NCI-H2029 treated with DMSO at 0.1 percent for 48 hours (cell line): ENCODE measurements at regions not wholly inside any gene's neighbourhood (a gene's known extent, or its start where the extent isn't known, plus 50 kb on each side); places are given as distances from the start of the nearest gene placed in this dataset.

ENCODE experiments used
- DNase-seq: peaks from one replicate; lab custom pipeline; 2025; lab: John Stamatoyannopoulos, UW

DNA sequence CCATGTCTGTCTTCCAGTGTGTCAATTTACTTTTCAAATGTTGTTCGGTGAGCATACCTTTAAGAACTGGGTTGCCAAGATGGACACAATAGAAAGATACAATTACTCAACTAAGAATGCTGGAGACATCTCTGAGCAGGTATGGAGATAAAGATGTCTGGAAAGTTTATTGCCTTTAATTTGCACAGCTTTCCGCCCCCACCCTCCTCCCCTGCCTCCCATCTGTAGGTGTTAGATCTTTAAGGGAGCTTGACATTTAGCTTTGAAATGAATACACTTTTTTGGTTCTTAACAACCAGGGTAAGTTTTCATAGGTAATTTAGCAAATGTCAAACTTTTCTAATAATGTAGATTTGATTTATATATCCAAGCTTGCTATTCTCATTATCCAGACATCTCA lies 104.4 kb downstream of the BTBD3 start:
- no peak for DNase-seq

DNA sequence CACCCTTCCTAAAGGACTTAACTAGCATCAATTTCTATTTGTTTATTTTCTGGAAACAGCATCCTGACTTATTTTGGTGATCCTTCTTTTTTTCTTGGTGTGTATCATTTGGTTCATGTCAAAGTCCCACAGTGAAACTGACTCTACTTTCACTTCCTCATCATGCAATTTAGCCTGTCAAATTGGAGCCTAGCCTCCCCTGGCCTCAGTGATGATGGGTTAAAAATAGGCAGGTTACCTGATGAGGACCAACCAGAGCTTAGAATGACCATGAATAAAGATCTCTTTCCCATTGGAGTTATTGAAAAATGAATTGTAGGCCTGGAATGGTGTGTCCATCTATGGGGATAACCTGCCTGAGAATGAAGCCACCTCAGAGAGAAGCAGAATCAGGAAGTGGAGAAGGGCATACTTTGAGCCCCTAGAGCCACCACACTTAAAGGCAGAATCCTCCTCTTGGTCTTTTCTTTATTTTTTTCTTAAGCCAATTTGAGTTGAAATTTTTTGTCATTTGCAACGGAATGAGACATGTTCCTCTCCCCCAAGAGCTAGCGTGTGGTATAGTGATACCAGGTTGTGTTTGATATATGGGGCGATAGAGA lies 105.6 kb downstream of the BTBD3 start:
- no peak for DNase-seq

DNA sequence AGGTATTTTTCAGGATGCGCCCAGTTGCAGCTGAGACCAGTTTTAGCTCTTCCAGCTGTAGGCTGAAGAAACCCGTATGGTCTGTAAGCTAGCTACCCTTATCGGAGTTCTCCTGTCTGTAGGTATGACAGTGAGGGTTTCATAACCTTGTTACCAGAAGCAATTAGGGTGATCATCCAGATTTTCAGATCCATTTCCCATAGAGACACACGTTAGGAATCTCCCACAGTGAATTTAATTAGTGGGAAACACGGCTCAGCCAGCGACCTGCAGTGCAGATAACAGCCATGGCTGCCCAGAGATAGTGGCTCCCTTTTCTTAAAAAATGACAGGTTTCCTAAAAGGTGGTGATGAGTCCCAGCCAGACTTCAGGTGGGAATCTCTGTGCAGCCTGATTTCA lies 111.1 kb downstream of the BTBD3 start:
- no peak for DNase-seq

DNA sequence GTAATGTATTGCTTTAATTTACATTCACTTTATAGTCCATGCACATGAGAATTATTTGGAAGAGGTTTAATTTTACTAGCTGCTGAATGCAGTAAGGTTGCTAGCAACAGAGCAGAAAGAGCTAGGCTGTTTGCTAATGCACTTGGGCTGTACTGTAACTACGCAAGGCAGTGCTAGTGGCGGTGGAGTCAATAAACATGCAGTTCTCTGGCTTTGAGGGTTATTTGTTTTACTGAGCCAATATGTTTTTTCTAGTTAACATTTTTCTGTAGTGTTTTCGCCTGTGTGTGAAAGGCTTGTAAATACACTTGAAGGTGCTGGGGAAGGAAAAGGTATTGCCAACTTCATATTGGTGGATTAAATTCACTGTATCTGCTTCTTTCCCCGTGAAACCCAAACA lies 112.8 kb downstream of the BTBD3 start:
- peak; percentile 71 for DNase-seq

DNA sequence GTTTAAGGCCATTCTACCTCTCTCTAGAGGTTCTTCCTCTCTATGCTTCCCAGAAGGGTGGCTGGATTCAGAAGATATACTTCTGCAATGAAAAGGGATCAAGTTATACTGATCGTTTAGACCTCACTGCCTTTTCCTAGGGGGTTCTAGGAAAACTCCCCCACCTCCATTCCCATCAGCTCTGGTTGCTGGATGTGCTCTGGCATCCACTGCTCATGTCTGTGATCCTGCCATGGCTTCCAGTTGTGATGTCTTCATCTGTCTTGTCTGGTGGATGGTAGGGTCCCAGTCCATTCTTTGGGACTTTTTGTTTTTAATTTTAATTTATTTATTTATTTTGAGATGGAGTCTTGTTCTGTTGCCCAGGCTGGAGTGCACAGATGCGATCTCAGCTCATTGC lies 118.4 kb downstream of the BTBD3 start:
- DNase-seq: no peak

DNA sequence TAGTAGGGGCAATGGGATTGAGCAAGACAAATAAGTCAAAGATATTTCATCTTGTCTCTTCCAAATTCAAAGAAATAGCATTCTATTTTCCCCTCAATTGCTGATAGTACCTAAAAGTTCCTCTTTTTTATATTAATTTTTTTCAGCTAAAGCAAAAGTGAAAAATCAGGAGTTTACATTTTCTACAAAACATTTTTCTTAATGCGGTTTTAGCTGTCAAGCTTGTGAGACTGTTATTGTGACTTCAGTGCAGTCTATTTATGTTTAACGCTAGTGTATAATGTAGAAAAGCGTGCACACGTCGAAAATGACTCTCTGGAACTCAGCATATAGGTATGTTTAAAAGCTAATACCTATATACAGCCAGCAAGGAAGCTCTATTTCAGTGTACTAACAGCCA lies 119.8 kb downstream of the BTBD3 start:
- no peak for DNase-seq

DNA sequence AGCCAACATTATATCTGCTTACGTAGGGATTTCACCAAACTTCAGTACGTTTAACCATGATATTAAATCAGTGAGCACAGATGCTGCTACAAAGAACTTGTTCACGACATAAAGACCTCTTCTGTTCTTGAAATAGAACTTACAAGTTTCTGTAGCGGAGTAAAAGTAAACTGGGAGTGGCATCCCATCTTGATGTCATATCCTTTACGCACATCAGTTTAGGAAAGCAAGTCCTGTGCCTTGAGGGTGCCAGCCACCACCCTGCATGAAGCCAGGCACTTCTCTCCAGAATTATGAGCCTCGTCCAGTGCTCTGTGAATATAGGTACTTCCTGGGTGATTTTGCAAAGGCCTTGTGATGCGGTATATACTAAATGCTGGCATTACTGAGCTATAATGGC lies 122.6 kb downstream of the BTBD3 start:
- DNase-seq: no peak

DNA sequence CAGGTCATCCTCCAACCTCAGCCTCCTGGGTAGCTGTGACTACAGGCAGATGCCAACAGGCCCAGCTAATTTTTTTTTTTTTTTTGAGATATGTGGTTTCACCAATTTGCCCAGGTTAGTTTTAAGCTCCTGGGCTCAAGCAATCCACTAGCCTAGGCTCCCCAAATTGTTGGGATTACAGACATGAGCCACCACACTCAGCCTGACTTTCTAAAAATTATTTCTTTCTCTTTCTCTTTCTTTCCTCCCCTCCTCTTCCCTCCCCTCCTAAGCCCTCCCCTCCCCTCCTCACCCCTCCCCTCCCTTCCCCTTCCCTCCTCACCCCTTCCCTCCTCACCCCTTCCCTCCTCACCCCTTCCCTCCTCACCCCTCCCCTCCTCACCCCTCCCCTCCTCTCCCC lies 127.3 kb downstream of the BTBD3 start:
- no peak for DNase-seq

DNA sequence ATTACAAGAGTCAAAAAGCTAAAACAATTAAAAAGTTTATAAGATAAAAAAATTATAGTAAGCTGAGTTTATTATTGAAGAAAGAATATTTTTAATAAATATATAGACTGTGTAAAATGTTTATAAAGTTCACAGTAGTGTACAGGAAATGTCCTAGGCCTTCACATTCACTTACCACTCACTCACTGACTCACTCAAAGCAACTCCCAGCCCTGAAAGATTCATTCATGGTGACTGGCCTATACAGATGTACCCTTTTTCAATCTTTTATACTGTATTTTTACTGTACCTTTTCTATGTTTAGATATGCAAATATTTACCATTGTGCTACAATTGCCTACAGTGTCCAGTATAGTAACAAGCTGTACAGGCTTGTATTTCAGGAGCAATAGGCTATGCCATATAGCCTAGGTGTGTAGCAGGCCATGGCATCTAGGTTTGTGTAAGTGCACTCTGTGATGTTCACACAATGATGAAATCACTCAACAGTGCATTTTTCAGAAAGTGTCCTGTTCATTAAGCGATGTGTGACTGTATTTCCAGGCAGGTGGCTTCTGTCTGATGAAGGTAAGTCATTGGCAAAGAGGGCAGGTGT lies 130.2 kb downstream of the BTBD3 start:
- DNase-seq: no peak

DNA sequence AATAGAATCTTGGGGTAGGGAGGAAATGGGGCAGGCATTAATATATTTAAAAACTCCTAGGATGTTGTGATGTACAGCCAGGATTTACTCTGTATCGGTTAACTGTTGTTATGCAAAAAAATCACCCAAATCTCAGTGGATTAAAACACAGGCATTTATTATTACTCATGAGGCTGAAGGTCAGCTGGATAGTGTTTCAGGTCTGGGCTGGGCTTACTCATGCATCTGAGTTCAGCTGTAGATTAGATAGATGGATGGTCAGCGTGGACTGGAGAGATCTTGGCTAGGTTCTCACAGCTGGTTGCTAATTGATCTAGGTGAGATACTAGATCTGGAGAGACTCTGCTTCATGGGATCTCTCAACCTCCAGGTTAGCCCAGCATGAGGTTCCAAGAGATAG lies 131.4 kb downstream of the BTBD3 start:
- DNase-seq: no peak

DNA sequence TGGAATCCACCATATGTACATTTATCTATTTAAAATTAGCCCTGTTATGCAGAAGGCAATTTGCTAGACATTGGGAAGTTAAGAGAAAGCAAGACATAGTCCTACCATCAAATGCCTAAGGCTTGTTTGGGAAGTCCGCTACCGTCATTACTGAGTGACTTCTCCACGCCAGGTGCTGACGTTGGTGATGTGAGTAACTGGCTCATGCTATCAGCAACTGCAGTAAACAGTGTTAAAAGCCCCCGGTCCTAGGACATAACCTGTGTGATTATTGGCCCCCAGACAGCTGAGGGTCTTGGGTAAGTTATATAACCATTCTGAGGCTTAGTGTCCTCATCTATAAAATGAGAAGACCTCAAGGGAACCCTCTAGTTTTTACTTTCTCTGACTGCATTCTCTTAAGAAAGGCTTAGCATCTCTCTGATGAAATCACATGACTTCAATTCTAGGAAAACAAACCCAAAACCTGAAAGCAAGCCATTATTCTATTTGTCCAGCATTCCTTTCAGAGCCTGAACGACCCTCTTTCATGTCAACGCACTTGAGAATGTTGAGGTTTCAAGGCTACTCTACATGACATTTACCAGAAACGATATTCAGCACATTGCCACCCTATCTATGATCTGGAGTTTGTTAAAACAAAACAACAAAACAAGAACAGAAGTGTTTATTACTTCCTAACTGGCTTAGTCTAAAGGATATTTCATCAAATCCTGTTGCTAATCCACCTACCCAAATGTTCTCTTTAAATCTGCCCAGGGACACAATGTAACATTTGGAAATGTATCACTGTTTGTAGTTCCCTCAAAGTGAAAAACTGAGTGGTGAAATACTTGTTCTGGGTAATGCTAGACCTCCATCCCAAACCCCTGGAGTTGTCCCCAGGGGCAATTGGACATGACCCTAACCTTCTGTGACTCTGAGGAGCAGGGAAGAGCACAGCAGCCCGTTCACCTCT lies 133.8 kb downstream of the BTBD3 start:
- no peak for DNase-seq

DNA sequence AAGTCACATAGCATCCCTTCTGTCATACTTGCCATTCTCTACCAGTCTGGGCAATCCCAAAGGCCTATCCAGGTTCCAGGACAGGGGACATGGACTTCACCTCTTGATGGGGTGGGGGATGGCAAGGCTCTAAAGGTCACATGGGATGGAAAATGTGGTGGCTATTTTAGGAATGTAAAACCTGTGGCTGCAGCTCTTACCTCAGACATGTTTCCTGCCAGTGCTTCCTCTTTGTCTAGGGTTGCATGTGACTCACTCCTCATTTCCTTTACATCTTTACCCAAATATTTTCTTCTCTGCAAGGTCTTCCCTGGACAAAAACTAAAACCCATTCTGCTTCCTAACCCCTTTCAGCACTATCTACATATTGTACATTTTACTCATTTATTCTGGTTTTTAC lies 135.7 kb downstream of the BTBD3 start:
- no peak for DNase-seq

DNA sequence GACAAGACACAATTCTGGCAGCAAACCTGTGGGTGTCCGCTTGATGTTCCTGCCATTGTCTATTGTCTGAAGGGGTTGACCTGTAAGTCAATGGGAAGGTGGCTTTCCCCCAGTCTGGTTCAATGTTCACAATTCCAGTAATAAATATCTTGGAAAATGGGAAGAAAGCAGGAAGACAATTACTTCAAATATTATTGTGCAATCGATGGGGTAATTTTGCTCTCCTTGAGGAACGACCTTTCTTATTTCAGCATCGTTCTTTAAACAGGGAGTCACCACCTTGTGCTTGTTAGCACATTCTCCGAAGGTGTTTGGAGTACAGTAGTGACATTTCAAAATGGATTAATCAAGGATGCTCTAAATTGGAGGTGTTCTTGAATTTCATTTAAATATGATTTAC lies 136.9 kb downstream of the BTBD3 start:
- no peak for DNase-seq

DNA sequence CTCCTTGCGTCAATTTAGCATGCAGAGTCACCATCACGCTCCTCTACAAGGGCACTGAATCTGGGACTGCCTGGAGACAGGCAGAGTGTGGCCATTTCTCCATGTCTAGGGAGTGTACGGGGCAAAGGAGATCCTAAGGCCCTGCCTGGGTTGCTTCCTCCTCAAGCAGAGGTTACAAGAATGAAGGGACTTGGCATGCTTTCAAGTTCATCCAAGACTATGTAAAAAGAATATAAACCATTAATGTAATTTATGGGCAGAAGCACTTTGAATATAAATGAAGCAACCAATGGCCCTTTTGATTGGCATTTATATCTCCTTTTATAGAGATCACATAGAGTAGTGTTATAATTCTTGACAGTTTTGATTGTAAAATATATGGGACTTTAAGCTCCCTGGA lies 137.5 kb downstream of the BTBD3 start:
- DNase-seq: no peak

DNA sequence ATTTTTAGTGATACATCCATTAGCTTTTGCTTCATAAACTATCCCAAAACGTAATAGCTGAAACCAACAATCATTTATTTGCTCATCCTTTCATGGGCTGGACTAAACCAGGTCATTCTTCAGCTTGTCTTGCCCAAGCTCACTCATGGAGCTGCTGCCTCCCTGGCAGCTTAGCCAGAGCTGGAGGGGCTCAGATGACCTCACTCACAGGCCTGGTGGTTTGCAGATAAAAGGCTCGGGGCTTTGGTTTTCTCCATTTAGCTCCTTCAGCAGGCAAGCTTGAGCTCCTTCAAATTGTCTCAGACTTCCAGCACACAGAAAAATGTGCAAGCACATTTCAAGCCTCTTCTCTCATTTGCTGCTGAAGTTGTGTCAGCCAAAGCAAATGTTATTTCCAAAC lies 139.1 kb downstream of the BTBD3 start:
- DNase-seq: no peak

DNA sequence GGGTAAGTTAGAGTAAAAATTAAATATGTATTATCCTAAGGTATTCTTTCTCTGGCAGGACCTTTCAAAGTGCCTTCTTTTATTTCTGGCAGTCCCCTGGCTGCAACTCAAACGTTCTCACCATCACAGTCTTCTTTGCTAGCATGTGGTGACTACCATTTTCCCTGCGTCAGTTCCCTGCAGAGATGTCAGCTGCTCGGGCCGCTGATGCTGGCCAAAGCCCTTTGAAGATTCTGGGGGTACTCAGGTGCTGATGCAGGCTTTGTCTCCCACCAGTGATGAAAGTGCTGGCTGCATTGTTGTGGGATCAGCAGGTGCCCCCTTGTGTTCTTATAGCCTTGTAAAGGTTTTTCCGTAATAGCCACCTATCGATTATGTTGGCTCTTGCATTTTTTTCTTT lies 140.1 kb downstream of the BTBD3 start:
- no peak for DNase-seq

DNA sequence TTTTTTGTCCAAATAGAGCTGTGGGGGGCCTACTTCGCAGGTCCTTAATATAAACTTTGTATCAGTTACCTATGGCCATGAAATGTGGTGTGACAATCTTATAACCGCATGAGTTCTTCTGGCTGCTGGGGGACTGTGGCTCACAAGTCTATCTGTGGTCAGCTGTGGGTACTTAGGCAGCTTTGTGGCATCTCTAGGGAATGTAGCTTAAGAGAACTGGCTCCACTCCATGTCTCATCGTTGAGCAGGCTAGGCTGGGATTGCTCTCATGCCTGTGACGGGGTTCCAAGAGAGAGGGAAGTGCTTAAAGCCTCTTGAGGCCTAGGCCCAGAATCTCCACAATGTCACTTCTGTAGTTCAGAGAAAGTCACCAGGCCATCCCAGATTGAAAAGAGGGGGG lies 140.5 kb downstream of the BTBD3 start:
- no peak for DNase-seq

DNA sequence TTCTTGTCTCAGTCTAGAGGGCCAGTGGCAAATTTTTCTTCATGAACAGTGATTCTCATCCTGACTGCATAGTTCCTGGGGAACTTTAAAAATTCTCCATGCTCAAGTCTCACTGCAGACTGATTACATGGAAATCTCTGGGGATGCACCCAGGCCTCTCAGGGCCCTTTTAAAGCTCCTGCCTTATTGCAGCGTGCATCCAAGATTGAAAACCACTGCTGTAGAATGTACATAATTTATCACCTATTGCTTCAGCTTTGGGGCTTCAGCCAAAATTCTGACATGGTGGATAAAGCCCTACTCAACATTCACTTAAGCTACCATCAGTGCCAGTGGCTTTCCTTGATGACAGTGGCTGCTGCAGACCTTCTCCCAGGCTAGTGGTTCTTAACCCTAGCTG lies 143.8 kb downstream of the BTBD3 start:
- DNase-seq: no peak

DNA sequence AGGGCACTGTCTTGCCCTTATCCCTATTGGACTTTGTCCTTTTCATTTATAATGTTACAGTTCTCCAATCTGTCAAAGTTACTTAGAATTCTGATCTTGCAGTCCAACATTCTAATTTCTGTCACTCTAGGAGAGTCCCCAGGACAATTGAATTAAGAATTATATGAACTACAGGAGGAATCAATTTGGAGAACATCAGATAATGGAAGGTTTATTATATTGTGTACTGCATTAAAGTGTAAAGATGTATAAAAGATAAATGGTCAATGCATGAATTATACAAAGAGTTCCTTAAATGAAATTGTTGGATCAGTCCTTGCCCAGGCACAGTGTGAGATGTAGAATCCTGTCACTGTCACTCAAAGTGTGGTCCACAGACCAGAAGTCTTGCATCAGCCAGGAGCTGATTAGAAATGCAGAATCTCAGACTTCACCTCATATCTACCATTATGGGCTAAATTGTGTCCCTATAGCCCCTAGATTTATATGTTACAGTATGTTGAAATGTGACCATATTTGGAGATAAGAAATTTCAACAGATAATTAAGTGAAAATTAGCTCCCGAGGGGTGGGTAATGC lies 145.5 kb downstream of the BTBD3 start:
- DNase-seq: no peak

DNA sequence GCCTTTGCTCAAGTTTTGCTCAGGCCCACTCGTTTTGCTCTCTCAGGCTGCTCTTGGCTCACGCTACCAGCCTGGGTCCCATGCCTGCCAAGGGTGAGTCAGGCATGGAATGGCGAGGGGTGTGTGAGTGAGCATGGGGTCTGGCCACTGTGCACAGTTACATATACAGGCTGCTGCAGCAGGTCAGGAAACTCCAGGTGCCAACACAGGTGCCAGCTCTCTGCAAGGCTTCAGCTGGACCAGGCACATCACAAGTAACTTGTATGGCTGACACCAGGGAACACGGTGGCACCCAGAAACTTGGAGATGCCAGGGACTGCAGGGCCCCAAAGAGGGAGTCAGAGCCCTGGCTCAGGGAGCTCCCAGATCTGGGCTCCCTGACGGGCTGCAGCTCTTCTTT lies 146.8 kb downstream of the BTBD3 start:
- DNase-seq: no peak

DNA sequence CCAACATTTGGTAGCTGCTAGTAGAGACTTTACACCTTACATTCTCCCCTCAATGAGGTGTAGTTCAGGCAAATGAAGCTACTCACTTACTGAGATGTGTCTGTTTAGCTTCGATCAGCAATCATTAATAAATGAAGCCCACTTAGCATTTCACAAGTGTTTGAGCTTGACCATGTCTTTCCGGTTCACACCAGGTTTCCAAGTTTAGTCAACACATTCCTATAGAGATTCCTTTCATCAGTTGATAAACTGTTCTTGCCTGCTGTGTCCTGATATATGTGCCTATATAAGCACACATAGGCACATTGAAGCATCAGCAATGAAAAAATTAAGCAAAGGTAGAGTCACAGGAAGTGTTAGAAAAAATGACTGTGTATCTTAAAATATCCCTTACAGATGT lies 150.0 kb downstream of the BTBD3 start:
- DNase-seq: no peak

DNA sequence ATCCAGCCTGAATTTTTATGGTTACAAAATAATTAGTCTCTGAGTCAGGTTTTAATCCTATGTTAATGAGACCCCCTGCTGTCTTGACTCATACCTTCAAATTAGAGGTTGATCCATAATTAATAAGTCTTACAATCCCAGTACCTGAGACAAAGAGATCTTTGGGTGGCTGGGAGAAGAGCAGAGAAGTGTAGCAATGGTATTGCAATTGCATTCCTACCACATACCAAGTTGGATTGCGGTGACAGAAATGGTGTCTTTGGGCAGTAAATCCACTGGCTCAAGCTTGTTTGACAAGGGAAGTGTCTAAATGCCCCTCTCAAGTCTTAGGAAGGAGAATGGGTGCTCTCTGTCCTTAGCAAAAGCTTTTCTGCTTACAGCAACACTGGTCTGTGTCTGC lies 150.4 kb downstream of the BTBD3 start:
- no peak for DNase-seq

DNA sequence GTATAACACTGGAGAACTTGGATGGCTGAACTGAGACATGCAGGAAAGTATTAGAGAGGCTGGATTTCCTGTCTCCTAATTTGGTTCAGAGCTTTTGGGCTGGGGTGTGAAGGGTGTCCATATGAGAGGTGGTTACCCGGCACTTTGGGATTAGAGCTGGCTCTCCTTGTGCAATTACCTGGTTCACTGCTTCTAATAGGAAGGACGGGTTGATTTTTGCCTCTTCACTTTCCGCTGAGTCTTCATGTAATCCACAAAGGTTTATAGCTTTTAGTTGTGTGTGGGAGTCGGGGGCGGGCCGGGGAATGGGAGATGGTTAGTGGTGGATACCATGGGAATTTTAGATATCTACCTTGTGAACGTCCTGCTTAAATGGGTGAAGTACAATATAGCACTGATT lies 151.5 kb downstream of the BTBD3 start:
- no peak for DNase-seq
